22Rv1 (cell line): ENCODE measurements at regions not wholly inside any gene's neighbourhood (a gene's known extent, or its start where the extent isn't known, plus 50 kb on each side); places are given as distances from the start of the nearest gene placed in this dataset.

Experiments
- ZFX ChIP-seq: fragments of 450-650 bp; IDR thresholded peaks from 2 replicates; pipeline ENCODE4 v1.6.1; 2017; ENCODE audit warnings: antibody characterized with exemption, borderline replicate concordance
- TF ChIP-seq, protein P1 (sequence below): fragments of 450-650 bp; IDR thresholded peaks from 2 replicates; pipeline ENCODE4 v1.5.1; 2017; ENCODE audit warnings: mild to moderate bottlenecking

GRCh38 chr14:71411738-71412137 lies 504.5 kb downstream of the PCNX1 start:
- TF ChIP-seq, protein P1, sequence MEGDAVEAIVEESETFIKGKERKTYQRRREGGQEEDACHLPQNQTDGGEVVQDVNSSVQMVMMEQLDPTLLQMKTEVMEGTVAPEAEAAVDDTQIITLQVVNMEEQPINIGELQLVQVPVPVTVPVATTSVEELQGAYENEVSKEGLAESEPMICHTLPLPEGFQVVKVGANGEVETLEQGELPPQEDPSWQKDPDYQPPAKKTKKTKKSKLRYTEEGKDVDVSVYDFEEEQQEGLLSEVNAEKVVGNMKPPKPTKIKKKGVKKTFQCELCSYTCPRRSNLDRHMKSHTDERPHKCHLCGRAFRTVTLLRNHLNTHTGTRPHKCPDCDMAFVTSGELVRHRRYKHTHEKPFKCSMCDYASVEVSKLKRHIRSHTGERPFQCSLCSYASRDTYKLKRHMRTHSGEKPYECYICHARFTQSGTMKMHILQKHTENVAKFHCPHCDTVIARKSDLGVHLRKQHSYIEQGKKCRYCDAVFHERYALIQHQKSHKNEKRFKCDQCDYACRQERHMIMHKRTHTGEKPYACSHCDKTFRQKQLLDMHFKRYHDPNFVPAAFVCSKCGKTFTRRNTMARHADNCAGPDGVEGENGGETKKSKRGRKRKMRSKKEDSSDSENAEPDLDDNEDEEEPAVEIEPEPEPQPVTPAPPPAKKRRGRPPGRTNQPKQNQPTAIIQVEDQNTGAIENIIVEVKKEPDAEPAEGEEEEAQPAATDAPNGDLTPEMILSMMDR, result no peak
- no peak for TF ChIP-seq ZFX
